Parathyroid adenoma (tissue), 2 donors: ENCODE measurements at regions not wholly inside any gene's neighbourhood (a gene's known extent, or its start where the extent isn't known, plus 50 kb on each side); places are given as distances from the start of the nearest gene placed in this dataset.

Source experiments
- H2AFZ ChIP-seq: fragments of 300-600 bp; sonication (generic); one replicate; pipeline ENCODE4 v1.7.0; 2017; ENCODE audit warnings: antibody characterized with exemption, mild to moderate bottlenecking
- H3K27ac ChIP-seq: fragments of 300-600 bp; sonication (generic); one replicate; pipeline ENCODE4 v1.7.0; 2017
- H3K27me3 ChIP-seq: fragments of 300-600 bp; sonication (generic); one replicate; pipeline ENCODE4 v1.7.0; 2017; ENCODE audit warnings: low read length; ENCODE audit not compliant: control insufficient read depth, insufficient read depth
- H3K36me3 ChIP-seq: fragments of 300-600 bp; sonication (generic); one replicate; pipeline ENCODE4 v1.7.0; 2017; ENCODE audit warnings: low read length; ENCODE audit not compliant: control insufficient read depth, insufficient read depth
- H3K4me1 ChIP-seq: fragments of 300-600 bp; sonication (generic); one replicate; pipeline ENCODE4 v1.7.0; 2017; ENCODE audit warnings: control low read depth
- H3K4me2 ChIP-seq: fragments of 300-600 bp; sonication (generic); one replicate; pipeline ENCODE4 v1.7.0; 2017; ENCODE audit warnings: low read length
- H3K4me3 ChIP-seq: fragments of 300-600 bp; sonication (generic); one replicate; pipeline ENCODE4 v1.7.0; 2017; ENCODE audit warnings: low read depth, low read length
- H3K79me2 ChIP-seq: fragments of 300-600 bp; sonication (generic); one replicate; pipeline ENCODE4 v1.7.0; 2017; ENCODE audit warnings: control low read depth
- H3K9ac ChIP-seq: fragments of 300-600 bp; sonication (generic); one replicate; pipeline ENCODE4 v1.7.0; 2017; ENCODE audit warnings: mild to moderate bottlenecking
- H3K9me3 ChIP-seq: fragments of 300-600 bp; sonication (generic); one replicate; pipeline ENCODE4 v1.7.0; 2017; ENCODE audit warnings: low read length; ENCODE audit not compliant: control insufficient read depth
- CTCF ChIP-seq: fragments of 300-600 bp; sonication (generic); IDR thresholded peaks from one replicate; pipeline ENCODE4 v1.7.0; 2017; ENCODE audit warnings: antibody characterized with exemption, mild to moderate bottlenecking
- donor health status: primary hyperparathyroidism.

DNA sequence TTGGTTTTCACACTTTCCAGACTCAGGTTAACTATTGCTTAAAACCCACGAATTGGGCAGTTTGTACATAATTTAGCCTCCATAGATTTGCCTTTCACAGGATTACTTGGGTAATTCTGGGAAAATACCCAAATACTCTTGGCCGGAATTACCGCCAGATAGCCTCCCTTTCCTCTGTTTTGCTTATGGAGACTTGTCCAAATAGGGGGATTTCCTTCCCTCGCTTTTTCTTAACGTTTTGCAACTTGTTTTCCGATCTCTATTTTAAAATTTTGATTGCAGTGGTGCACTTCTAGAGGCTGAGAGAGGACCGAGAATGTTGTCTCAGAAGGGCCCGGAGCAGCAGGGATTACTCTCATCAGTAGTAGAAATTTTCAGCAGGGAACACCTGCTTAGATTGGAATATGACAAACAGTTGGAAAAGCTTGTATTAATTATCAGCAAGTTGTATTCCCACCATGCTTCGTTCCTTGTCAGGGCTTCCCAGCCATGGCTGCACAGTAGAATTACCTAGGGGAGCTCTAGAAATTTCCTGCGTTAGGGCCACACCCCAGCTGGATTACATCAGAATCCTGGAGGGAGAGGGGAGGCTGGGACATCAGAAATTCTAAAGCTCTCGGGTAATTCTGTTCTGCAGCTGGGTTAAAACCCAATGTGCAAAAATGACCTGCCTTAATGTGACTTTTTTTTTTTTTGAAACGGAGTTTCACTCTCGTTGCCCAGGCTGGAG is 329.1 kb downstream of the SH3GL2 start:
- Histone ChIP-seq H3K4me3 (no peak overlapping the region), H3K27ac (no peak overlapping the region), H3K4me2 (no peak overlapping the region), H3K27me3 (no peaks in the 10 kb centered on the region), H3K36me3 (no peaks in the 10 kb centered on the region), H2AFZ (no peak overlapping the region), H3K79me2 (no peaks in the 10 kb centered on the region), H3K4me1 (no peaks in the 10 kb centered on the region), H3K9ac (no peak overlapping the region), H3K9me3 (no peaks in the 10 kb centered on the region)
- no peak for TF ChIP-seq CTCF

GRCh38 chr9:17926246-17926645 is 347.4 kb downstream of the SH3GL2 start:
- Histone ChIP-seq H2AFZ (no peak overlapping the region), H3K4me2 (no peak overlapping the region), H3K36me3 (no peaks in the 10 kb centered on the region), H3K9ac (no peak overlapping the region), H3K27me3 (no peaks in the 10 kb centered on the region), H3K27ac (no peak overlapping the region), H3K4me1 (no peaks in the 10 kb centered on the region), H3K9me3 (no peaks in the 10 kb centered on the region), H3K4me3 (no peak overlapping the region), H3K79me2 (no peaks in the 10 kb centered on the region)
- TF ChIP-seq CTCF, result no peak

- no peak overlapping the region for H3K27ac ChIP-seq
- no peak overlapping the region for H2AFZ ChIP-seq
- H3K4me3 ChIP-seq, result no peak overlapping the region
- no peaks in the 10 kb centered on the region for H3K79me2 ChIP-seq
- H3K4me2 ChIP-seq, result no peak overlapping the region
- no peak for TF ChIP-seq CTCF
- no peak overlapping the region for H3K9ac ChIP-seq
- H3K4me1 ChIP-seq, result no peaks in the 10 kb centered on the region
- no peaks in the 10 kb centered on the region for H3K27me3 ChIP-seq
- no peaks in the 10 kb centered on the region for H3K9me3 ChIP-seq
- no peaks in the 10 kb centered on the region for H3K36me3 ChIP-seq
Measured at GRCh38 chr9:17927616-17928015, 348.8 kb downstream of the SH3GL2 start.

DNA sequence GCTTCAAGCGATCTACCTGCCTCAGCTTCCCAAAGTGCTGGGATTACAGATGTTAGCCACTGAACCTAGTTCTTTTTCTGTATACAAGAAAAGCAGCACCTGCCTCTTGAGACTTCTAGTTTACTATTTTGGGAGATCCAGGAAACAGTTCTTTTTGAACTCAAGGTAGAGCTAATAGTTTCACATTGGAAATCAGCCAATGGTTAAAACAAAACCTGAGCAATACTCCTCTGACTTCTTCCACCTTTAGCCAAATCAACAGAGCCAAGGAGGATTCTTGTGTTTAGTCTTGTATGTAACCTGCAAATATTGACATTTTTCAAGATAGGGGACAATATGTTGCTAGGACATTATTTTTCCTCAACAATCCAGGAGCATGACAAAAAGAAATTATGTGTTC is 349.4 kb downstream of the SH3GL2 start:
- Histone ChIP-seq H3K4me1 (no peaks in the 10 kb centered on the region), H3K27me3 (no peaks in the 10 kb centered on the region), H3K79me2 (no peaks in the 10 kb centered on the region), H3K9me3 (no peaks in the 10 kb centered on the region), H3K9ac (no peak overlapping the region), H3K27ac (no peak overlapping the region), H3K36me3 (no peaks in the 10 kb centered on the region), H3K4me2 (no peak overlapping the region), H2AFZ (no peak overlapping the region), H3K4me3 (no peak overlapping the region)
- TF ChIP-seq CTCF, result no peak

DNA sequence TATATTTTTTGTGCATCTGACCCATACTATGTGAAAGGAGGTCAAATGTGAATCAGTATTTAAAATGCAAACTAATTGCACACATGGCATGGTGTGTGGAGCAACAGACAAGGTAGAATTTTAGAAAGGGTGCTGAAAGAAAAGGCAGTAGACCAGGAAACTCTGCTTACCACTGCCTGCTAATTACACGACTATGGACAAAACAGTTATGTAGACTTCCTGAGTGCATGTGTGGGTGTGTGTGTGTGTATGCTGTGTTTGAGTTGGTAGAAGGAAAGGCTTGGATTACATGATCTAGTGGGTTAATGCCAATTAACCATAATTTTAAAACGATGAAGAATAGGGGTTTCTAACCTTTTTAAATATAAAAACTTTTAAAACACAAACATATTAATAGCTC is 349.9 kb downstream of the SH3GL2 start:
- no peaks in the 10 kb centered on the region for H3K79me2 ChIP-seq
- no peaks in the 10 kb centered on the region for H3K9me3 ChIP-seq
- H3K27me3 ChIP-seq, result no peaks in the 10 kb centered on the region
- H3K9ac ChIP-seq, result no peak overlapping the region
- no peak for TF ChIP-seq CTCF
- no peak overlapping the region for H3K4me2 ChIP-seq
- no peak overlapping the region for H3K4me3 ChIP-seq
- no peaks in the 10 kb centered on the region for H3K36me3 ChIP-seq
- H3K27ac ChIP-seq, result no peak overlapping the region
- H2AFZ ChIP-seq, result no peak overlapping the region
- no peaks in the 10 kb centered on the region for H3K4me1 ChIP-seq
